NCI-H446 (cell line): ENCODE measurements at regions not wholly inside any gene's neighbourhood (a gene's known extent, or its start where the extent isn't known, plus 50 kb on each side); places are given as distances from the start of the nearest gene placed in this dataset.
"Not testable (repeated sequence)": the region's sequence is repeated elsewhere in the genome, so short reads cannot be mapped to it uniquely, and the experiment has no call there.

Source experiments
- DNase-seq, 2 experiments: peaks; one replicate each; lab custom pipeline; 2025; lab: John Stamatoyannopoulos, UW

DNA sequence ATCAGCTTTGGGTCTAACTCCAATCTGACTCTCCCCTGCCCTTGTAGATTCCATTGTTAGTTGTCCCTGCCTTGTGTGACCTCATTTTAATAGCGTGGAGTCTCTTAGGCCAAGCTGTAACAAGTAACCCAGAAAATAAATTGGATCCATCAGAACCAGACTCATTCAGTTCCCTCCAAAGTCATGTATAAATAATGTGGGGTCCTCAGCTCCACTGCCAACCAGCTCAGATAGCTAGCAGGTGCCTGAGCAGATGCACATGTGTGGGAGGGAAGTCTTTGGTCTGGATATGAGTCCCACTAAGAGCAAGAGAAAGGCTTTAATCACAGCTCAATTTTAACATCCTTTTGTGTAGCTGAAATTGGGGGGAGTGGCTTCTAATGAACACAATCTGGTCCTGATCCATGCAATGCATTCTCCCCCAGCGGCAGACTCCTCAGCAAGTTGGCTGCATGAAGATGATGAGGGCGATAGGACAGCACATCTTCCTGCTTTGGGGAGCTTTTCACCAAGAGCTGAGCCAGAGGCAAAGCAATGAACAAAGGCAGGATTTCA lies 151.6 kb downstream of the ABCC12 start:
- no peak for DNase-seq

DNA sequence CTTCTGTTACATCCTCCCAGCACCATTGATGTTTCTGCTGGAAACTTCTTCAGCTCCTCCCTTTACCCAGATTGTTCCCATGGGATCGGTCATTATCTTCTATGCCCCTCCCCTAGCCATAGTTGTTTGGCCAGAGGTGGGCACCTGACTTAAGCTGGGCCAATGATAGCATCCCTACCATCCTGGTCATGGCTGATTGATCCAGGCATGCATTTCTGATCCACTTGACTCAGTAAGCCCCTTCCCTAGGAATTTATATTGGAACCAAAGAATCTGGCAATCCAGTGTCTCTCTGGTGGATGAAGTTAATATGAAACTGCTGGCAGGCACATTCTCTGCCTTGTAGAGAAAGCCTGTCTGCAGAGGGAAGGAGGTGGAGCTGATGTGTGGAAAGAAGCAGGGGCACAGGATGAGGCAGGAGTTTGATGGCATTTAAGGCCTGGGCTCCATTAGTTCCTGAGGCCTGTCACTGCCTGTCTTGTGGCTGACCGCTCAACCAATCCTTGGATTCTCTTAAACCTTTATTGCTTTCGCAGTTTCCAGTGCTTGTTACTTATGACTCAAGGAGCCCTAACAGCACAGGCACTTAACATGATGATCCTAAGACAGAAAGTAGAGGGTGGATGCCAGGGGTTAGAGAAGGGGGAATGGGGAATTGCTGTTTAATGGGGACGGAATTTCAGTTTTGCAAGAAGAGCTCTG lies 152.4 kb downstream of the ABCC12 start:
- DNase-seq: peak; percentile 61 to 79

DNA sequence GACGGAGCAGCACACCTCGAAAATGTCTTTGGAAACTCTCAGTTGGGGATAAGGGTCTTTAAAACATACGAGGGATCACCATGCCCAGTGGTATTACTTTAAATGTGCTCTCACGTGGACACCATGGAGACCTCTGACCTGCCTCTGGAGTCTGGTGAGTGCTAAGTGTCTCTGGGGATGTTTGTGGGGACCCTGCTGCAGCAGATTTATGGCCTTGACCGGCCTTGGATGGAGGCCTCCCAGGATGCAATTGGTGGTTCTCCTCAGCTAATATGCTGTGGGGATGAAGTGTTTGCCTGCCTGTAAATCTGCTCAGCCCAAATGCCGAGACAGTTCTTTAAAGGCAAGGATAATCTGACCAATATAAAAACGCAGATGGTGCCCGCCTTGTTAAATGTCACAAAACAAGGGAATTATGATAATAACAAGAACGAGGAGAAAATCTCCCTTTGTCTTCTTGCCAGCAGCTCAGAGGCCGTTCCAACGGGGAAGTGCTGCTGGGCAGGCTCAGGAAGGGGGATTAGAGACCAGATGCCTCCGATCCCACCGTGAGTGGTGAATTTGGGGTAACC lies 154.4 kb downstream of the ABCC12 start:
- peak in 1 of 2 experiments; percentile 8 for DNase-seq

DNA sequence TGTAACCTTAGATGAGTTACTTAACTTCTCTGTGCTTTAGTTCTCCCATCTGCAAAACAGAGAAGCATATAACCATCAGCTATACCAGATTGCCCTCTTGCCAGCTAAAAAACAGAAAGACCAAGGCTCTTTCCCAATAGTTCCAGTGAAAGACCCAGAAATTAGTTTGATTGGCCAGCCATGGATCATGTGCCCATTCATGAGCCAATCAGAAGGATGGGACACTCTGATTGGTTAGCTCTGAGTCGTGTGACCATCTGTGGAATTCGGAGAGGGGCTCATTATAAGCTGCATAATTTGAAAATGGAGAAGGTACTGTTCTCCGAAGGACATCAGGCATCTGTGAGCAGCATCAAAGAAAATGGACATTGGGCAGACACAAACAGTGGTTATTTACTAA lies 155.2 kb downstream of the ABCC12 start:
- DNase-seq: no peak

DNA sequence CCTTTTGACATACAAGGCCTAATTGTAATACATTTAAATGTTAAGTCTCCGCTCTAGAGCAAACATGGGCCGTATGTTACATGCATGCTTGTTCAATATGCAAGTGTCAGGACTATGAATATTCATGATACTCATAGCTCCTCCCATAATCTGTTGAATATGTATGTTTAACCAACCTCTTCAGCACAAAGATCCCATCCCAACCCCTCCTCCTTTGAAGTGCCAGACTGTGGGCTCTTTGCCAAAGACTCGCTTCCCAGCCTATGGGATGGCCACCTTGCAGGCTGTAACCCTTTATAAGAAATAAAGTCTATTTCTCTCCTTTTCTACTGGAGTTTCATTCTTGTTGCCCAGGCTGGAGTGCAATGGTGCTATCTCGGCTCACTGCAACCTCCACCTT lies 156.2 kb downstream of the ABCC12 start:
- DNase-seq: peak in 1 of 2 experiments; percentile 3

DNA sequence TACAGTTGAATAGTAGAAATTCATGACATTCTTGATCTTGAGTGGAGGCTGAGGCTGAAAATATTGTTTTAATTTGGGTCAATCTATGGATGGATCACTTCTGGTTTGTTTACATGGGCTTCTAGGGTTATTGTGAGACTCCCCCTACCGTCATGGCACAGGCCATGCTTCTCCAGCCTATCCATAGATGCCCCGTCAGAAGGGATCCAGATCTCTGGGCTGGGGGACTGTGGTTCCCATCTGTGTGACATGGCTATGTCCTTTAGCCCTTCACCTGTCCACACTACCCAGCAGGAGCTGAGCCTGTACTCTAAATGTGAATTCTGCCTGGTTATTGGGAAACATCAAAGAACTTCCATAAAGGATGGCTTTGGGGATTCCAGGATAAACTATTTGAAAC lies 160.4 kb downstream of the ABCC12 start:
- no peak for DNase-seq

DNA sequence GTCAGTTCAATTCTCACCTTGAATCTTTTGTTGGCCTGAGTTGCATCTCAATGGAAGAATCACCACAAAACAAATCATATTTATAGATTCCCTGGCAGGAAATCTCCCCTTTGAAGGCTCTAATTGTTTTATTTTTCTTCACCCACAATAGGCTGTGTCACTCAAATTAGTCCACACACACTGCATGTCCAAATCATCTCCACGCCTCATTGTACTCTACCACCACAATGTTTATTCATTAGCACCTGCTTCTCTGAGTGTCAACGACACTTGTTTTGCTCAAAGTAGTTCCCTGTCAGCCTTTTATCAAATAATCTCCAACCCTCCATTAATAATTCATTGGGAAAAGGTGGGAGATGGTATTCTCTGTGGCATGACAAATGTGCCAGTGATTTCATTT lies 164.3 kb downstream of the ABCC12 start:
- DNase-seq: no peak

DNA sequence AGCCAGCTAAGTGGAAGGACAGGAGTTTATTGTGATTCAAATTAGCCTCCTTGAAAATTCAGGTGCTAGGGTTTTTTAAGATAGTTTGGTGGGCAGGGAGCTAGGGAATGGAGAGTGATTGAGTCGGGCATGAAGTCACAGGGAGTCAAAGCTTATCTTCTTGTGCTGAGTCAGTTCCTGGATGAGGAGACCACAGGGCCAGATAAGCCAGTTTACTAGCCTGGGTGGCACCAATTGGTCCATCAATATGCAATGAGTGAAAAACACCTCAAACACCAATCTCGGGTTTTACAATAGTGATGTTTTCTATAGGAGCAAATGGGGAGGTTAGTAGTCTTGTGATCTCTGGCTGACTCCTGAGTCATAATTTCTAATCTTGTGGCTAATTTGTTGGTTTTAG lies 165.1 kb downstream of the ABCC12 start:
- no peak for DNase-seq

DNA sequence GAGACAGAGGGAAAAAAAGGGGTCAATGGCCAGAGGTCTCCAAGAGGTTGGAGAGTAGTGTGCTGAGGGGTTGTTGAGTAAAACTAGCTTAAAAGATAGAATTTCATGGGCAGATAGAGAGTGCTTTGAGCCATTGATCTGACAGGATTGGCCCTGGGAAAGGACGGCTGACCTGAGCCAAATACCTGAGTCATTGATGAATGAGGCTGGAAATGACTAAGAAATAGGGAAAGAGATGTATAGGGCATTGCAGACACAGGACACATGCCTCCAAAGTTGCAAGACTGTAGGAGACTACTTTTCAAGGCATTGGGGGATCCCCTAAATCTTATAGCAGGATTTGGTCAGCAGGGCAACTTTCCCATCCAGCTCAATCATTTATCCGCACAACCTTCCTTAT lies 168.7 kb downstream of the ABCC12 start:
- DNase-seq: no peak

DNA sequence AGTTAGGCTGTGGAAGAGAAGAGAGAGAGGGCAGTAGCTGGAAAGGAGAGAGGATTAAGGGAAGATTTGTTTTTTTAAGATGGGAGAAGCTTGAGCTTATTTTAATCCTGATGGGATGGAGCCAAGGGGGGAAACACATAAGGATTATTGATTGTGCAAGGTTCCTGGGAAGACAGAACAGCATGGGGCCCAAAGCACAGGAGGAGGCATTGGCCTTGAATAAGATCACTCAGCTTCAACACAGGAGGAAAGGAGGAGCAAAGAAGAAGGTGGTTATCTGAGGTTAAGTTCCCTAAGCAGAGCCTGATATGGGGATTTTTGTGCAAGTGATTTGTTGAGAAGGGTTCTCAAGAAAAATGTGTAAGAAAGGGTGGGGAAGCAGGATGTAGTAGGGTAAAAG lies 169.8 kb downstream of the ABCC12 start:
- no peak for DNase-seq

DNA sequence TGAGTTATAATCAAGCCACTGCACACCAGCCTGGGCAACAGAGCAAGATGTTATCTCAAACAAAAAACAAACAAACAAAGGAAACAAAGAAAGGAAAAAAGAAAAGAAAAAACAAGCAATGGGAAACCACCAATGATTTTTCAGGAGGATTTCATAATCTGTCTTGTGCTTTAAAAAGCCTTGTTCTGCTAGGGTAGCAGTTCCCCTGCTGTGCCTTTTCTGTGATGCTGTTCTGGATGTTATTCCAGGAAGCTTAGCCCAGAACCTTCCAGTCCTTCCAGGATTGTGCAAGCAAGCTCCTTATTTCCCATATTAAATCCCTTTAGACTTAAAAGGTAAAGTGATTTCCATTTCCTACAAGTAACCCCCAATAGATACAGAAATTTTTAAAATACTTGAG lies 171.1 kb downstream of the ABCC12 start:
- no peak for DNase-seq

DNA sequence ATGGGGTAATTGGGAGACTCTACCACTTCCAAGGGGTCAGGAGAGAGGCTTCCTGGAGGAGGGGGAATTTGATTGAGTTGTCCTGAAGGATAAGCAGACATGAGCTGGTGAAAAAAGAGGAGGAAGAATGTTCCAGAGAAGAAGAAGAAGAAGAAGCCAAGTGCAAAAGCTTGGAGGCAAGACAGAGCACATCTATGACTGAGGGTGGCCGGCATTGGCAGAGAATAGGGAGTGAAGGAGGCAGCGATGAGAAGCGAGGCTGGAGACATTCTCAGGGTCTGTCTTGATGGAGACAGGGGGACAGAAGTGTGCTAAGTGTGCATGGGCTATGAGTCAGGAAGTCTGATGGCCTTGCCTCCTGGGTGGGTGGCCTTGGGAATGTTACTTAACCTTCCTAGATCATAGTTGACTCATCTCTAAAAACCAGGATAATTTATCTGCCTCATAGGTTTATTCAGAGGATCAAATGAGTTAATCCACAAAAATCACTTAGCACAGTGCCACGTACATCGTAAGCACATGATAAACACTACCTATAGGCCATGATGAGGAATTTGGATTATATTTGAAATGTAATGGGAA lies 171.7 kb downstream of the ABCC12 start:
- DNase-seq: no peak

DNA sequence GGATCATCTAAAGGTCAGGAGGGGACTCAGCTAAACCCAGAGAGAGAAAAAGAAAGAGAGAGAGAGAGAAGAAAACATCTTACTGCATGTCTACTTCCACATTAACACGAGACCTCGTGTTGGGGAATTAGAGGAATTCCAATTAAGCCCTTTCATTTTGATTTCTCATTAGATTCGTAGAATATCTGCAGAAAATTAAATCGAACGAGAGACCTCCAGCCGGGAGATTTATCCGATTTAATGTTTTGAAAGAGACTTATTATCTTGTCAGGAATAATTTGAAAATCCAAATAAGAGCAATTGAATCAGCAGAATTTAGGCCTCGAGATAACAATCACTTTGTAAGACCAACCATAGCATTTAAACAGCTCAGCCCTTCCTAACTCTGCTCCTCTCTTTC lies 175.6 kb downstream of the ABCC12 start:
- DNase-seq: no peak

DNA sequence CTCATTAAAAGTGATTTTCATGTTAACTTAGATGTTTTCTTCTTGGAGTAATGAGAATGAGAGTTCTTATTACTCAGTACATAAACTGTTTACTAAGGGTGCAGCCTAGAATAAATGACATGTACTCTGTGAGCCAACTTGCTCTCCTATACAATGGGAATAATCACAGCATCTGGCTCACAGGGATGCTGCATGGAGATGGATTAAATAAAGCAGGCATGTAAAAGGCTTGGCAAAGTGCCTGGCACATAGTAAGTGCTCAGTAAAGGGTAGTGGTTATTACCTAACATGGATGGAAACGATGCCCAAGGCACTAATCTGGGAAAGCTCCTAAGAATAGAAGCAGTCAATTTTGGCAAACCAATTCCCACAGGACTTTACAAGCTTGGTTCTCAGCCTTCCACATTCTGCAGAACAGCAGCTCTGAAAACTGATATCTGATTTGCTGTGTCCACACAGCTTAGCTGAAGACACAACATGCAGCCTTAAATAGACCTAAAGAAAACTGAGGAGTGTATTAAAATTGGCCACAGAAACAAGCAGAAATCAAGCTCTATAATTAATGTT lies 176.1 kb downstream of the ABCC12 start:
- DNase-seq: no peak

DNA sequence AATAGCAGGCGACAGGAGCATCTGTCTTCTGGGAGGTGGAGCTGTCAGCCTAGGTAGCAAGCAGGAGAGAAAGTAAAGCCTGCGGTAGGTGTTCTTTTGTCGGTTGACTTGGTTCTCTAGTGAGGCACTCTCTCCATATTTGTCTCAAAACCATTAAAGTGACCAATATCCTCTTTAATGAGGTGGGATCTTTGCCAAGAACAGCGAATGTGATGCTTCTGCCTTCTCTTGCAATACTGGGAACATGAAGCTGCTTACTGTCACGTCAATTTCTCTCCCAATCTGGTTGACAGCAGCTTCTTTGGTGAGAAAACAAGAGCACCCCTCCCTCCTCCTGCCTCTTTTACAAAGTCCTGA lies 176.7 kb downstream of the ABCC12 start:
- no peak for DNase-seq

DNA sequence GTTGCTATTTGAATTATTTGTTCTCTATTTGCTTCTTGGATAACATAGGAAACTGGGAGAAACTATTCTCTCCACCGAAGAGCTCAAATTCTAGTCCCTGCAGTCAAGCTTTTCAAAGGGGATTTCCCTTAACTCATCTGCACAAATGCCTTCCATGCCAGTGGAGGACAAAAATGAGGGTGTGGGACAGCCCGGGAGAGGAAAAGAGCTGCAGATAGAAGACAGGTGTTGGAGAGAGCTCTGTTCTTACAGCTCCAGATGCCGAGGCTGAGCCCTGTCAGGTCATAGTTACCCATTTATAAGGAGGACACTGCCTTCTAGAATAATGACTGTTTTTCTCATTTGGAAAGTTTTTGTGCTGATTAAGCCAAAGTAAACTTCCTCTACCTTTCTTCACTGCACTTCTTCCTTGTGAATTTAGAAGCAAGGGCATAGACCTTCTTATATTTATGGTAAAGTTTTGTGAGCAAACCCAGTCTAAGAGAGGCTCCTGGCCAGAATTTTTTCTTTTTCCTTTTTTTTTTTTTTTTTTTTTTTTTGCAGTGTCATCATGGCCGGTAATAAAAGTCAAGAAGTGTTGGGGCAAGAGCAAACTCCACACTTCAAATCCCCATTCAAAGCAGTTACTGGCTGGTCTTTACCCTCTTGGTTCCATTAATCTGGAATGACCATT lies 177.2 kb downstream of the ABCC12 start:
- DNase-seq: no peak

DNA sequence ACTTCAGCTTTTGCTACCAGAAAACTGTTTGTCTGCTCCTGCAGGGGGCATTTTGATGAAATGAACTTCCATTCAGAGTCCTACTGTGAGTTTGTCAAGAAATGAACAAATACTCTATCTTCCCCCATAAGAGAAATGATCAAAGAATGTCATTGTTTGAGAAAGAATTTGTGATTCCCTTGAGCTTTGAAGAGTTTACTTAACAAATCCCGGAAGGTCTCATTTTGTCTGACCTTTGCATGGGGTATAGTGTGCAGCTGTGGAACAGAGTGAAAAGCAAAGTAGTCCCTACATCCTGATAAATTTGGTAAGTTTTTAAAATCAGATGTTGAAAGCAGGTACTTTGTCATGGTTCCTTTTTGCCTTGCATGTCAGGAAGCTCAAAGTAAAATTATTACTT lies 178.0 kb downstream of the ABCC12 start:
- no peak for DNase-seq

DNA sequence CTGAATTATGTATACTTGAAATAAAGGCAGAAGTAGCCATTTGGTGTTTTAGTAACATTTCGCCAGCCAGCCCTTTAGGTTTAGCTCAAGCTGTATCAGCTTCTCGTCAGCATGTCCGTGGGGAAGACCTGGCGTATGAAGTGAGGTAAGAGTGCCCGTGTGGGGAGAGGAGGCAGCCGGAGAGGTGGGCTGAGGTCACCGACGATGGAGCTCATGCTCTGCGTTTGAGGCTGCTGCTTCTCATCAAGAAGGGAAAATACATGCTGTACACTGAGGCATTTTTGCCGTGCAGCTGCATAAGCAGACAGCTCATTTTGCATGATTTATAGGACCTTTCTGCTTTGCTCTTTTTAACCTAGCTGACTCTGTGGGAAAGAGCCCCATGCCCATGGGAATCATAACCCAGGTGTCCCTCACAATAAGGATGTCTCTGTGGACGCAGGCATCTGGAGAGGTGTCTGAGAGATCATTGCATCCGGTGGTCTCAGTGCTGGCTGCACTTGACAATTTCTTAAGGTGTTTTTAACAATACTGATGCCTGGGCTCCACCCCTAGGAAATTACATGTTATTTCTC lies 179.1 kb downstream of the ABCC12 start:
- no peak for DNase-seq

DNA sequence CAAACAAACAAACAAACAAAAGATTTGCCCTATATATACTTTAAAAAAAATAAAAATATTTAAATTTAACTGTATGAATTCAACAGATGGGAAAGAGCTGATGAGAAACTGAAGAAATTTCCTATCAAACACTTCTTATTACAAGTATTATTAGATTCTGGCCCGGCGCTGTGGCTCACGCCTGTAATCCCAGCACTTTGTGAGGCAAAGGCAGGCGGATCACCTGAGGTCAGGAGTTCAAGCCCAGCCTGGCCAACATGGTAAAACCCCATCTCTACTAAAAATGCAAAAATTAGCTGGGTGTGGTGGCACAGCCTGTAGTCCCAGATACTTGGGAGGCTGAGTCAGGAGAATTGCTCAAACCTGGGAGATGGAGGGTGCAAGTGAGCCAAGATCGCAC lies 180.8 kb downstream of the ABCC12 start:
- DNase-seq: not testable (repeated sequence)

DNA sequence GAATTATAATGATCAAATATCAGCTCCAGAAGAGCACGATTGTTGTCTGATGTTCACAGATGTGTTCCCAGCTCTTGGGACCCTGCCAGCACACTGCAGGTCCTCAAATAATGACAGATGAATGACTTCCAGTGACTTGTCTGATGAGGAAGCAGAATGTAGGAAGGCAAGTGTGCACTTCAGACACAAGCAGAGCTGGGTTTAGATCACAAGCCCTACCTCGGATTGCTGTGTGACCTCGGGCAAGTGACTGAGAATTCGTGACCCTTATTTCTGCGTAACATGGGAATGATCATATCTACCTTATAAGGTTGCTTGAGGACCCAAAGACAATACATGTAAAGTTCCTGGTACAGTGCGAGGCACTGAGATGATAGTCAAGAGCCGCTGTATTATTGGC lies 182.2 kb downstream of the ABCC12 start:
- no peak for DNase-seq

DNA sequence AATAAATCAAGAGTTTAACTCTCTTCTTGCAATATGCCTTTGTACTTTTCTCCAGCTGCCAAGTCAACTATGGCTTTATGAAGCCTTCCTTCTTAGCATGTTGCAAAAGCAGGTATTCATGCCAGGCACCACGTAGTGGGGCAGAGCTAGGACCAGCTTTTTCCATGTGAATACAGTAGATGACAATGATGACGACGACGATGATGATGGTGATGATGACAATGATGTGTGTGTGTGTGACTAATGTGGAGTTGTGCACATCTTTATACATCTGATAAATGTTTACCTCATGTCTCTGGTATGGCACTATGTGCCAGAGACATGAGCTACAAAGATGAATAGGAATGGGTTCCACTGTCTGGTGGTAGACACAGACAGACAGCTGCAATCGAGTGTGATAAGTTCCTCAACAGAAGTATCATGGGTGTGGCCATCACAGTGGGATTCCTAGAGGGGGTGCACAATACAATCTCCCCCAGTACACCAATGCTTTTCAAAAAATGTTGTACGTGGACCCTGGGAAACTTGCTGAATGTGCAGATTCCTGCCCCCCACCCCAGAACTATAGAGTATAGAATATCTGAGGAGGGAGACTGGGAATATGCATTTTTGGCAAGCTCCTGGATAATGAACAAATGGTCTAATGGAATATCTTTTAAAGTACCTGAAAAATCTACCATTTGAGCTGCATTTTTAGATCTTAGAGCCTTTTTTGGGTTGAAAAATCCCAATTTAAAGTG lies 183.4 kb downstream of the ABCC12 start:
- no peak for DNase-seq

DNA sequence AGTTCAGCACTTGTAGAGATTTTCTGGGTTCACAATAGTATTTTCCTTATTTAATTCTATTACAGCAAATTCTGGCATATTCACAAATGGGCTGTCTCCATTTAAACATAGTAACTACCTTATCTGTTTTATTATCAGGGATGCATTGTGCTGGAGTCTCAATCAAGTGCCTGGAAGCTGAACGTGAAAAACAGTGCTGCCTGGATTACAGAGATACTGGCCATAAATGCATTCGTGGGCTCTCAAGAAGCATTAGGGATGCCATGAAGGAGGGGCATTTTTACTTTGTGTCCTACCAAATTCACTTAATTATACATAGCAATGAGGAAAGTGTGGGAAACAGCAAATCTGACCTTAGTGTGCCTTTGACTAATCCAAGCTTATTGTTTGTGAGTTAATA lies 184.6 kb downstream of the ABCC12 start:
- no peak for DNase-seq
